Neuron (in vitro differentiated cells): ENCODE measurements at regions not wholly inside any gene's neighbourhood (a gene's known extent, or its start where the extent isn't known, plus 50 kb on each side); places are given as distances from the start of the nearest gene placed in this dataset.

ENCODE experiments used
- H2AFZ ChIP-seq: one replicate; pipeline ENCODE4 v1.6.1; 2013; ENCODE audit warnings: low read depth, mild to moderate bottlenecking, inconsistent platforms, low read length, moderate library complexity
- H3K27me3 ChIP-seq: one replicate; pipeline ENCODE4 v1.6.1; 2013; ENCODE audit warnings: low read length; ENCODE audit not compliant: insufficient read depth
- H3K36me3 ChIP-seq: one replicate; pipeline ENCODE4 v1.6.1; 2013; ENCODE audit warnings: low read length; ENCODE audit not compliant: insufficient read depth
- H3K4me1 ChIP-seq: one replicate; pipeline ENCODE4 v1.6.1; 2013; ENCODE audit warnings: low read length; ENCODE audit not compliant: insufficient read depth
- H3K4me3 ChIP-seq: 2 replicates; pipeline ENCODE4 v1.5.1; 2013; ENCODE audit warnings: mild to moderate bottlenecking, low read length, moderate library complexity
- H3K9me3 ChIP-seq: one replicate; pipeline ENCODE4 v1.6.1; 2013; ENCODE audit warnings: low read length

- Histone ChIP-seq H3K36me3 (no peaks in the 10 kb centered on the region), H3K27me3 (peaks cover 49% of the 10 kb centered on the region), H3K4me3 (no peak overlapping the region), H3K9me3 (no peaks in the 10 kb centered on the region), H2AFZ (no peak overlapping the region), H3K4me1 (peaks cover 8% of the 10 kb centered on the region)
Observed at GRCh38 chr1:22254756-22255155, 111.9 kb upstream of the WNT4 start.

GRCh38 chr1:22255341-22256212 is 112.7 kb upstream of the WNT4 start:
- Histone ChIP-seq H3K9me3 (no peaks in the 10 kb centered on the region), H3K4me3 (no peak overlapping the region), H3K36me3 (no peaks in the 10 kb centered on the region), H2AFZ (no peak overlapping the region), H3K4me1 (peaks cover 8% of the 10 kb centered on the region), H3K27me3 (peaks cover 52% of the 10 kb centered on the region)

GRCh38 chr1:22256213-22256512 is 113.3 kb upstream of the WNT4 start:
- no peak overlapping the region for H2AFZ ChIP-seq
- peaks cover 51% of the 10 kb centered on the region for H3K27me3 ChIP-seq
- no peaks in the 10 kb centered on the region for H3K36me3 ChIP-seq
- H3K4me1 ChIP-seq, result peaks cover 8% of the 10 kb centered on the region
- no peak overlapping the region for H3K4me3 ChIP-seq
- H3K9me3 ChIP-seq, result no peaks in the 10 kb centered on the region

GRCh38 chr1:22257290-22258275 is 114.7 kb upstream of the WNT4 start:
- H3K4me1 ChIP-seq, result peaks cover 8% of the 10 kb centered on the region
- H2AFZ ChIP-seq, result no peak overlapping the region
- H3K27me3 ChIP-seq, result peaks cover 43% of the 10 kb centered on the region
- H3K9me3 ChIP-seq, result no peaks in the 10 kb centered on the region
- no peak overlapping the region for H3K4me3 ChIP-seq
- H3K36me3 ChIP-seq, result no peaks in the 10 kb centered on the region

- no peaks in the 10 kb centered on the region for H3K36me3 ChIP-seq
- no peak overlapping the region for H2AFZ ChIP-seq
- peaks cover 8% of the 10 kb centered on the region for H3K4me1 ChIP-seq
- no peak overlapping the region for H3K4me3 ChIP-seq
- H3K9me3 ChIP-seq, result no peaks in the 10 kb centered on the region
- peaks cover 38% of the 10 kb centered on the region for H3K27me3 ChIP-seq
Observed at GRCh38 chr1:22258698-22259097, 115.8 kb upstream of the WNT4 start.

GRCh38 chr1:22259551-22260282 is 116.8 kb upstream of the WNT4 start:
- Histone ChIP-seq H3K36me3 (no peaks in the 10 kb centered on the region), H3K9me3 (no peaks in the 10 kb centered on the region), H3K4me3 (no peak overlapping the region), H2AFZ (no peak overlapping the region), H3K27me3 (peaks cover 41% of the 10 kb centered on the region), H3K4me1 (peaks cover 2% of the 10 kb centered on the region)

GRCh38 chr1:22260860-22261432 is 118.0 kb upstream of the WNT4 start:
- H3K4me1 ChIP-seq, result no peaks in the 10 kb centered on the region
- H3K27me3 ChIP-seq, result peaks cover 38% of the 10 kb centered on the region
- H3K9me3 ChIP-seq, result no peaks in the 10 kb centered on the region
- H3K4me3 ChIP-seq, result no peak overlapping the region
- H2AFZ ChIP-seq, result no peak overlapping the region
- H3K36me3 ChIP-seq, result no peaks in the 10 kb centered on the region

- Histone ChIP-seq H3K36me3 (no peaks in the 10 kb centered on the region), H3K4me3 (no peak overlapping the region), H3K4me1 (no peaks in the 10 kb centered on the region), H2AFZ (no peak overlapping the region), H3K27me3 (peaks cover 34% of the 10 kb centered on the region), H3K9me3 (no peaks in the 10 kb centered on the region)
Observed at GRCh38 chr1:22261580-22261979, 118.7 kb upstream of the WNT4 start.

- Histone ChIP-seq H3K36me3 (no peaks in the 10 kb centered on the region), H3K27me3 (peaks cover 31% of the 10 kb centered on the region), H3K9me3 (no peaks in the 10 kb centered on the region), H3K4me1 (no peaks in the 10 kb centered on the region), H2AFZ (no peak overlapping the region), H3K4me3 (no peak overlapping the region)
Observed at GRCh38 chr1:22262583-22262982, 119.7 kb upstream of the WNT4 start.

- Histone ChIP-seq H3K4me3 (no peak overlapping the region), H2AFZ (no peak overlapping the region), H3K4me1 (no peaks in the 10 kb centered on the region), H3K9me3 (no peaks in the 10 kb centered on the region), H3K36me3 (no peaks in the 10 kb centered on the region), H3K27me3 (peaks cover 31% of the 10 kb centered on the region)
Observed at GRCh38 chr1:22263359-22263758, 120.5 kb upstream of the WNT4 start.

- H2AFZ ChIP-seq, result no peak overlapping the region
- H3K4me3 ChIP-seq, result no peak overlapping the region
- no peaks in the 10 kb centered on the region for H3K9me3 ChIP-seq
- H3K27me3 ChIP-seq, result peaks cover 28% of the 10 kb centered on the region
- H3K4me1 ChIP-seq, result no peaks in the 10 kb centered on the region
- no peaks in the 10 kb centered on the region for H3K36me3 ChIP-seq
Observed at GRCh38 chr1:22264464-22265341, 121.8 kb upstream of the WNT4 start.

- no peak overlapping the region for H3K4me3 ChIP-seq
- H3K27me3 ChIP-seq, result peaks cover 18% of the 10 kb centered on the region
- no peaks in the 10 kb centered on the region for H3K36me3 ChIP-seq
- H3K9me3 ChIP-seq, result no peaks in the 10 kb centered on the region
- no peaks in the 10 kb centered on the region for H3K4me1 ChIP-seq
- no peak overlapping the region for H2AFZ ChIP-seq
Observed at GRCh38 chr1:22266141-22266540, 123.2 kb upstream of the WNT4 start.
